ENCODE measurements at regions not wholly inside any gene's neighbourhood (a gene's known extent, or its start where the extent isn't known, plus 50 kb on each side); places are given as distances from the start of the nearest gene placed in this dataset.

DNA sequence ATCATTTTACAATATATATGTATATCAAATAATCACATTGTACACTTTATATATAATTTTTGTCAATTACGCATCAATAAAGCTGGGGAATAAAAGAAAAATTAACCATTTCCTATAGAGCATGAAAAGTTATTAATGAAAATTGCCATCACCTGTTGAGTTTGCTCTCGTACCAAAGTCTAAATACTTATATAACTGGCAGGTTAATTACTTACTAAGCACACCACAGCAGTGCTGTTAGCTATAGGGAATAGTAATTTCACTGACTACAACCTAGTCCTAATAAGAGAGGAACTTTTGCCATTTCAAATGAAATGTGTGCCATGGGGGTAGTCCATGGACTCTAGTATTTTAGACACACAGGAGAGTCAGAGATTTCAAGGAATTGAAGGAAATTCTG lies 176.9 kb upstream of the COL1A2 start:
- H3K9ac ChIP-seq (ENCODE audit: low read depth, low read length): no peak overlapping the region
- H3K36me3 ChIP-seq (ENCODE audit: control insufficient read depth, insufficient read depth, low read length): no peaks in the 10 kb centered on the region
- H4K91ac ChIP-seq (ENCODE audit: insufficient read depth, low read depth, low read length): no peak overlapping the region
- H4K20me1 ChIP-seq (ENCODE audit: insufficient read depth, low read length): no peaks in the 10 kb centered on the region
- H3K9me3 ChIP-seq (ENCODE audit: control insufficient read depth, insufficient read depth, low read length): no peaks in the 10 kb centered on the region
- DNase-seq: no peak
- no peak for ATAC-seq (ENCODE audit: low read depth)
- no peak overlapping the region for H2AFZ ChIP-seq (replicated peaks; ENCODE audit: low read length, poor library complexity)
- H3K4me1 ChIP-seq (ENCODE audit: control insufficient read depth, insufficient read depth, low read length): no peaks in the 10 kb centered on the region; the same call in 1 of the 2 replicates
- H3K56ac ChIP-seq (ENCODE audit: extremely low read depth, insufficient read depth, low read length): no peak overlapping the region
- POLR2A ChIA-PET (ENCODE audit: unreplicated experiment): no interaction called here
- H4K8ac ChIP-seq (ENCODE audit: low read depth in 2 of 2, low read length in 2 of 2): no peak overlapping the region
- no peak overlapping the region for H3K4me3 ChIP-seq (ENCODE audit: insufficient read depth, low read depth, low read length)
- in situ Hi-C loops (cut with MboI; ENCODE audit: low sequenced_read_pairs): loop anchor here (25.0 kb wide), 1 partner anchor 980 kb away; the partner anchor contains the start of genes HEPACAM2 and VPS50
- no peak overlapping the region for H3K4ac ChIP-seq (ENCODE audit: low read depth, low read length)
- no peak overlapping the region for H2AK5ac ChIP-seq (ENCODE audit: low read depth, low read length)
- no peak overlapping the region for H3K23ac ChIP-seq (ENCODE audit: low read depth, low read length)
- intact Hi-C loops (cut with micrococcal nuclease): no loop called here
- no peak overlapping the region for H2AK9ac ChIP-seq (replicated peaks; ENCODE audit: low read depth, low read length, poor library complexity)
- WGBS, 2 experiments (ENCODE audit: extremely low coverage in 2 of 2, insufficient read length in 1 of 2): no CpG with 5 or more reads among the region's 2 CpGs
- no peaks in the 10 kb centered on the region for H3K27me3 ChIP-seq (ENCODE audit: control insufficient read depth, insufficient read depth, low read length)
- no peaks in the 10 kb centered on the region for H3K79me1 ChIP-seq (ENCODE audit: low read depth in 1 of 2, low read length in 2 of 2)
- H2BK20ac ChIP-seq (ENCODE audit: low read depth, low read length): no peak overlapping the region
- no peak for TF ChIP-seq POLR2A (IDR thresholded peaks at IDR 0.05; ENCODE audit: low read depth, low read length)
- TF ChIP-seq, protein P1, sequence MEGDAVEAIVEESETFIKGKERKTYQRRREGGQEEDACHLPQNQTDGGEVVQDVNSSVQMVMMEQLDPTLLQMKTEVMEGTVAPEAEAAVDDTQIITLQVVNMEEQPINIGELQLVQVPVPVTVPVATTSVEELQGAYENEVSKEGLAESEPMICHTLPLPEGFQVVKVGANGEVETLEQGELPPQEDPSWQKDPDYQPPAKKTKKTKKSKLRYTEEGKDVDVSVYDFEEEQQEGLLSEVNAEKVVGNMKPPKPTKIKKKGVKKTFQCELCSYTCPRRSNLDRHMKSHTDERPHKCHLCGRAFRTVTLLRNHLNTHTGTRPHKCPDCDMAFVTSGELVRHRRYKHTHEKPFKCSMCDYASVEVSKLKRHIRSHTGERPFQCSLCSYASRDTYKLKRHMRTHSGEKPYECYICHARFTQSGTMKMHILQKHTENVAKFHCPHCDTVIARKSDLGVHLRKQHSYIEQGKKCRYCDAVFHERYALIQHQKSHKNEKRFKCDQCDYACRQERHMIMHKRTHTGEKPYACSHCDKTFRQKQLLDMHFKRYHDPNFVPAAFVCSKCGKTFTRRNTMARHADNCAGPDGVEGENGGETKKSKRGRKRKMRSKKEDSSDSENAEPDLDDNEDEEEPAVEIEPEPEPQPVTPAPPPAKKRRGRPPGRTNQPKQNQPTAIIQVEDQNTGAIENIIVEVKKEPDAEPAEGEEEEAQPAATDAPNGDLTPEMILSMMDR (conservative IDR thresholded peaks at IDR 0.05; ENCODE audit: low read depth, low read length): no peak
- no peak for TF ChIP-seq RFX5 (IDR thresholded peaks at IDR 0.05; ENCODE audit: low read depth, low read length)
- TF ChIP-seq CHD1 (IDR thresholded peaks at IDR 0.05; ENCODE audit: low read depth, low read length): no peak
- no peak for TF ChIP-seq NFE2L2 (IDR thresholded peaks at IDR 0.05; ENCODE audit: low read depth, low read length)
- TF ChIP-seq, protein P2, sequence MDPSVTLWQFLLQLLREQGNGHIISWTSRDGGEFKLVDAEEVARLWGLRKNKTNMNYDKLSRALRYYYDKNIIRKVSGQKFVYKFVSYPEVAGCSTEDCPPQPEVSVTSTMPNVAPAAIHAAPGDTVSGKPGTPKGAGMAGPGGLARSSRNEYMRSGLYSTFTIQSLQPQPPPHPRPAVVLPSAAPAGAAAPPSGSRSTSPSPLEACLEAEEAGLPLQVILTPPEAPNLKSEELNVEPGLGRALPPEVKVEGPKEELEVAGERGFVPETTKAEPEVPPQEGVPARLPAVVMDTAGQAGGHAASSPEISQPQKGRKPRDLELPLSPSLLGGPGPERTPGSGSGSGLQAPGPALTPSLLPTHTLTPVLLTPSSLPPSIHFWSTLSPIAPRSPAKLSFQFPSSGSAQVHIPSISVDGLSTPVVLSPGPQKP (IDR thresholded peaks at IDR 0.05; ENCODE audit: borderline replicate concordance, low read depth, low read length): no peak
- TF ChIP-seq RAD21 (IDR thresholded peaks at IDR 0.05; ENCODE audit: low read length): no peak
- TF ChIP-seq, protein P3, sequence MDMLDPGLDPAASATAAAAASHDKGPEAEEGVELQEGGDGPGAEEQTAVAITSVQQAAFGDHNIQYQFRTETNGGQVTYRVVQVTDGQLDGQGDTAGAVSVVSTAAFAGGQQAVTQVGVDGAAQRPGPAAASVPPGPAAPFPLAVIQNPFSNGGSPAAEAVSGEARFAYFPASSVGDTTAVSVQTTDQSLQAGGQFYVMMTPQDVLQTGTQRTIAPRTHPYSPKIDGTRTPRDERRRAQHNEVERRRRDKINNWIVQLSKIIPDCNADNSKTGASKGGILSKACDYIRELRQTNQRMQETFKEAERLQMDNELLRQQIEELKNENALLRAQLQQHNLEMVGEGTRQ (IDR thresholded peaks at IDR 0.05; ENCODE audit: low read depth, low read length): no peak
- no peak for TF ChIP-seq FOS (IDR thresholded peaks at IDR 0.05; ENCODE audit: low read depth, low read length)
- TF ChIP-seq MXI1 (IDR thresholded peaks at IDR 0.05; ENCODE audit: borderline replicate concordance, low read depth, low read length): no peak
- TF ChIP-seq CEBPB (IDR thresholded peaks at IDR 0.05; ENCODE audit: low read depth, low read length): no peak
- TF ChIP-seq MAFK (IDR thresholded peaks at IDR 0.05; ENCODE audit: low read depth, low read length): no peak
- TF ChIP-seq BHLHE40 (IDR thresholded peaks at IDR 0.05; ENCODE audit: low read depth, low read length): no peak
- no peaks in the 10 kb centered on the region for H3K9me1 ChIP-seq (ENCODE audit: insufficient read depth, low read length)
- H2BK5ac ChIP-seq (ENCODE audit: low read depth, low read length, poor library complexity, severe bottlenecking): no peak overlapping the region
- no peak overlapping the region for H3K4me2 ChIP-seq (ENCODE audit: low read depth, low read length)
- no peak overlapping the region; the same call in 1 of the 2 replicates for H3K14ac ChIP-seq (replicated peaks; ENCODE audit: low read depth, low read length)
- no peak overlapping the region for H2BK120ac ChIP-seq (ENCODE audit: low read depth, low read length)
- no peak overlapping the region for H3K18ac ChIP-seq (ENCODE audit: low read depth, low read length)
- dilution Hi-C loops (cut with HindIII; ENCODE audit: low sequenced_read_pairs, unreplicated experiment): no loop called here
- no peak overlapping the region; the same call in 1 of the 2 replicates for H4K5ac ChIP-seq (ENCODE audit: low read depth, low read length)
- BruUV-seq (replicated peaks): no TSS peak
- H2BK15ac ChIP-seq (ENCODE audit: low read depth, low read length): no peak overlapping the region
- H3K27ac ChIP-seq (ENCODE audit: insufficient read depth, low read length): no peak overlapping the region
- CTCF ChIA-PET: interaction anchor here (1.0 kb wide), 2 partner anchors 12 to 40 kb away, joined by 3 to 4 read pairs; no protein-coding TSS in a partner anchor

Data from IMR-90 (cell line).